ENCODE measurements at regions not wholly inside any gene's neighbourhood (a gene's known extent, or its start where the extent isn't known, plus 50 kb on each side); places are given as distances from the start of the nearest gene placed in this dataset.
"Not testable (repeated sequence)": the region's sequence is repeated elsewhere in the genome, so short reads cannot be mapped to it uniquely, and the experiment has no call there.

- no peak for DNase-seq
Observed at GRCh38 chr4:177251237-177251636, 58.4 kb upstream of the NEIL3 start.

- no peak for DNase-seq
Observed at GRCh38 chr4:177255359-177255758, 54.3 kb upstream of the NEIL3 start.

- no peak for DNase-seq
Observed at GRCh38 chr4:177256950-177257349, 52.7 kb upstream of the NEIL3 start.

GRCh38 chr4:177259466-177259865 is 50.2 kb upstream of the NEIL3 start:
- not testable (repeated sequence) for DNase-seq

All from NK-92 treated with Interleukin-12 subunit alpha and Interleukin-12 subunit beta, amount 100 ng/mL, for 24 hours (cell line).